HG03139 (cell line): ENCODE measurements at regions not wholly inside any gene's neighbourhood (a gene's known extent, or its start where the extent isn't known, plus 50 kb on each side); places are given as distances from the start of the nearest gene placed in this dataset.
A peak's percentile ranks its signal among the peaks of the same experiment; 100 is the strongest.

Experiments used
- ATAC-seq: cut with Tn5 transposase; IDR thresholded peaks from one replicate; pipeline ENCODE4 v1.9.1; 2021; ENCODE audit not compliant: unreplicated experiment

DNA sequence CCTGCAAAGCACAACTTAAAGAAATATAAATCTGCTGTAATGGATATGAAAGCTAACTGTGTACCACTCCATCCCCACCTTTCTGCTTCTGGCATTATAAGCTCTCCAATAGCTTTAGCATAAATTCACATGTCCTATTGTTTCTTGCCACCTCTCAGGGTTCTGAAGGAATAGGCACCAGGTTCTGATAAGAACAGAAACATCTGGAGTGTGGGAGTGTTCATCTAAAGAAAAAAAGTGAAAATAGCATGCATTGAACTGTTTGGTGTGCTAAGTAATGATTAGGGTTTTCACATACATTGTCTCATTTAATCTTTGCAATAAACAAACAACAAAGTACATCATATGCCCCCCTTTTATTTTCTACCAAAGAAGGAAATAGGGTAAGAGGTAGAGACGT, 72.3 kb downstream of the FAM76B start:
- no peak for ATAC-seq

DNA sequence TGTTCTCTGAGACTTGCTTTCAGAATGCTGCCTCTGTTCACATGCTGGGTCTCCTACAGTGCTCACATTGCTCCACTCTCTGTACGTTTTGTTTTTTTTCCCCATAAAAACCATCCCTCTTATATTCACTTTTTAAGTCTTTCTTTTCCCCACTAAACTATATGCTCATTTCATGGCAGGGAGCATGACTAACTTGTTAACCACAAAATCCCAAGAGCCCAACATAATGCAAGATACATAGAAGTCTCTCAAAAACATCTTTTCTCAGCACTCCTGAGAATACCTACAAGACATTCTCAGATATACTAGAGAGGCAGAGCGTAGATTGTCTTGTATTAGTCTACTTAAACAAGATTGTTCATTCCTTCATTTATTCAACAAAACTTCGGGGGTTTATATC, 73.3 kb downstream of the FAM76B start:
- peak; percentile 11 for ATAC-seq

DNA sequence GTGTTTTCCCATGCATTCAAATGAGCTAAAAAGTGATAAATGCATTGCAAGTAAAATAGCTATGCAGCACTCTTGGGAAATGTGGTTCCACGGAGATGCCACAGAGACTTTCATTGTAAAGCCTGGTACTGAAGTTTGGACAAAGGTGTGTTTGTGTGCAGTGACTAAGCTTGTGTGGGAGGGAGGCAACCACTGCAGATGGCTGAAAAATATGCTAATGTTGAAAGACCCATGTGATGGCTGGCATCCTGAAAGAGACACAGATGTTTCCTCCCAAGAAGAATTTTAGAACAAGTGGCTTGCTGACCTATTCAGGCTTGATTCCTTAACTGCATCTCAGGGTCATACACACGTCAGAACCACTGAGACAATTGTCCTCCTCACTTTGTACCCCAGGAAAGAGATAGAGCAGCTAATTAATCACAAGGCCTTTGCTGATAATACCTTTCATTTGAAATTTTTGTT, 73.8 kb downstream of the FAM76B start:
- peak; percentile 78 for ATAC-seq

GRCh38 chr11:95714843-95715776, 74.5 kb downstream of the FAM76B start:
- peak; percentile 27 for ATAC-seq

DNA sequence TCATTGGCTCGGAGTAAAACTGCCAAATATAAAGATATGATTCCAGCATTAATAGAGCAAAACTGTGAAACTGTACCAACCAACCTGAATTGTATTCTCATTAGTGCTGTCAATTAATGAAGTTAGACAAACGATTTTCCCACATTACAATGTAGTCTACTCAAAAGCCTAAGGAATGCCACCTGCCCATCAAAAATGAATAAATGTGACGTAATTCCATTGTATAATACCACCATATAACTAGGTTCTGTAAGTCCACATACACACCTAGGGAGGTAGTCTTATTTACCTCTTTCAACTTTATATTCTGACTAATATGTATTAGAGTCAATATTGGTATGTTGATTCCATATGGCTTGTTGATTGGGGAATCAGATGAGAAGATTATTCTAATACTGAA, 76.2 kb downstream of the FAM76B start:
- no peak for ATAC-seq

- ATAC-seq, result no peak
These were observed 77.7 kb downstream of the FAM76B start for GRCh38 chr11:95711945-95712221.

DNA sequence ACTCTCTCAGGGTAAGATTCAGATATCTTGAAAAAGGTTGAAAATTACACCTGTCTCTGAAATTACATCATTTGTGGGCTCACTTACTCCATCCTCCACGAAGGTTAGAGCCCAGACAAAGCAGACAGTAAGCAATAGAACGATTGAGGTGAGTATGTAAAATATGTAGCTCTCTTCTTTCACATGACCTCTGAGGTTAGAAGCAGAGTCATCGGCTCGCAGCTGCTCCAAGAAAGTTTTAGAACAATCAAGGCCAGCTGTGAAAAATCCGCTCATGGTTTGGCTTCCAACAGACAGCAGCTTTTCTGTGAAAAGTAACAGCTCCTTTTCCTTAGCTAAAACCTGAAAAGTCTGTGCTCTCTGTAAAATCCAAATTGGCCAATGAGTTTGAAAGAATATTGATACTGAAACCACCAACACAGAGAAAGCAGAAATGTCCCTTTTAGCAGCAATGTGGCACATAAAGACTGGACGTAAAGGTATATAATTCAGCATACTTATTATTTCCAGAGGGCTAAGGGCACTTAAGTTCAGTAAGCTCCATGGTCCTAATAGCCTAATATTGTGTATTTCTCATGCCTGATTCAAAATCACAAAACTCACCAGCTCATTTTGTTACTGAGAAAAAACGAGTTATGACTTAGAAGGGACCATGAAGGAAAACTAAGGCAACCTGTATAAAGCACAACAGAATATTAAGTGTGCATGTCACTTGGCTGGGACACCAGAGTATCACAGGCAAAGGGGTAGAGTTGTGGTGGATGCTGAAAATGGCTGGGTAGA, 78.2 kb downstream of the FAM76B start:
- no peak for ATAC-seq

GRCh38 chr11:95708681-95709080, 80.9 kb downstream of the FAM76B start:
- no peak for ATAC-seq

GRCh38 chr11:95706974-95707387, 82.6 kb downstream of the FAM76B start:
- no peak for ATAC-seq

- ATAC-seq, result peak; percentile 70
These were observed 84.0 kb downstream of the FAM76B start for GRCh38 chr11:95705485-95706124.

- ATAC-seq, result no peak
These were observed 84.7 kb downstream of the FAM76B start for GRCh38 chr11:95704865-95705264.

DNA sequence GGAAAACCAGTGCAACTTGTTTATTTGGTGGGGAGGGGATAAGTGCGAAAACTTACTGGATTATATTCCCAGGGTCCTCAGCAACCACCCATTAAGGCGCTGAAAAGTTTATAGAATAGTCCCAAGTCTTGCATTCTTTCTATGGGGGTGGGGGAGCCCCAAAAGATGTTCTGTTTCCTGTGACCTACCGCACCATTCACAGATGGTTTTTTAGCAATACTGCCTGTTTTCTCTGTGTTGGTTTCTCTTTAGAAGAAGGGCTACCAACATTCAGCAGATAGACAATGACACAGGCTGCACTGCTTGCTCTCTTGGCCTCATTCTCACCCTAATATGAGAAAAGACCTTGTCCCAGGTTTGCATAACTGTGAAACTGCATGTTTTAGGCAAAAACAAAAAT, 86.5 kb downstream of the FAM76B start:
- ATAC-seq, result no peak

DNA sequence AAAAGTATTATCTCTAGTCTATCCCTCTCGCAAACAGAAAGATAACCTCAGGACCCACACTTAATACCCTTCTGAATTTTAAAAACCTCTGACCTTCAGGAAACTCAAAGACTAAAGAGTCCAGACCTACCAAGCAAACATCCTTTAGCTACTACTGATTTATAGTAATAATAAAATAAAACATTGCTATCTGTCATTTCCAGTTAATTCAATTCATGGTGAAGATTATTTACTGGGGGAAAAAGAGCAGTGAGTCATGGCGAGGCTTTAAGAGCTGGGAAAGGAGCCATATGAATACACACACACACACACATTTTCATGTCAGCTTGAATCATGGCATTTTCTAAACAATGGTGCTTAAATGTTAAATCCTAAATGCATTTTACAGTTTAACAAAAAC, 87.1 kb downstream of the FAM76B start:
- ATAC-seq, result no peak

DNA sequence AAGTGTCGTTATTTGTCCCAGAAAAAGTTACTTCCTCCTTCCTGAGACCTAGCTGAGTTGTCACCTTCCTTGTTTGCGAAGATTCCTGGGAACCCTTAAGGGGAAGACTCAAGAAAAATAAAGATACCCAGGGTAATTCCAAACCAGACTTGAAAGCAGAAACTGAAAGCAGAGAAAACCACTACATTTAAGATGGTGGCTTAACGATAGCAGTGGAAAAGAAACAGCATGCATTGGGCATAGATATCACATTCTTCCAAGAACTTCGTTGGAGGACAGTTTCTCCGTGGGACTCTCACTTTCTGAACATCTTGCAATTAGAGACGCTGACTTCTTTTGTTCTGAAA, 89.1 kb downstream of the FAM76B start:
- no peak for ATAC-seq

- ATAC-seq, result no peak
These were observed 89.7 kb downstream of the FAM76B start for GRCh38 chr11:95699631-95700470.

DNA sequence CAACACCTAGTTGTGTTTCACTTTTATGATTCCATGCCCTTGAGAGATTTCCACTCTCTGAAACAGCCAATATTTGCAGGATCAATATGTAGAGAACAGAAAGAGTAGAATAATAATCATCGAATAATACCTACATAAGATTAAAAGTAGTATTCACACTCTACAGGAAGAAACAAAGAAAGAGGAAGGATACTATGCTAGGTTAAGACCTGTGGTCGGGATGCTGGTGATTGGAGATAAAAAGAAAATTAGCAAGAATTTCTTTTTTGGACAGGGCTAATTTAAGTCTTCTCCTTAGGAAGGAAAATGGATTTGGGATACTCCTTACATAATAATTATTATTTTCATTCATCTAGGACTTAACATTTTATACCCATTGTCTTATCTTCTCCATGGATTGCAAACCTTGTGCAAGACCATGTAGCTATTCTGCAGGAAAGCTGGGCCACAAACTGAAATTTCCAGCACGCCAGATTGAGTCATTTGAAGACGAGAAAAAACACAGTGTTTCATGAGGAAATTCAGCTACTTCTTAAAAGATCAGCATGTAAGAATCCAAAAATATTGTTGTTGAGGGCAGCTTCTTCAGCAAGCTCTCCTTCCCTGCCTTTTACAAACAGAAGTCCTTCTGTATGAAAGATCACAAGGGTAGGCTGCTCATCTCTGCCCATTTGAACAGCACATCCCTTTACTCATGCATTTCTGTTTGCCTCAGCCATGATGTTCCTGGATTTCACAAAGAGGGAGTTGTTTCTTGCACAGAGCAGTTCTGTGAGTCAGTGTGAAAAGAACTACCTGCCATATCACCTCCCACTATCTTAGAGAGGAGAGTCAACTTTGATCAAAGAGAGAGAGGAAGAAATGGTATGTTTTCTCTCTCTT, 90.7 kb downstream of the FAM76B start:
- ATAC-seq, result no peak

GRCh38 chr11:95697614-95698408, 91.8 kb downstream of the FAM76B start:
- ATAC-seq, result no peak

GRCh38 chr11:95695181-95695580, 94.4 kb downstream of the FAM76B start:
- no peak for ATAC-seq

DNA sequence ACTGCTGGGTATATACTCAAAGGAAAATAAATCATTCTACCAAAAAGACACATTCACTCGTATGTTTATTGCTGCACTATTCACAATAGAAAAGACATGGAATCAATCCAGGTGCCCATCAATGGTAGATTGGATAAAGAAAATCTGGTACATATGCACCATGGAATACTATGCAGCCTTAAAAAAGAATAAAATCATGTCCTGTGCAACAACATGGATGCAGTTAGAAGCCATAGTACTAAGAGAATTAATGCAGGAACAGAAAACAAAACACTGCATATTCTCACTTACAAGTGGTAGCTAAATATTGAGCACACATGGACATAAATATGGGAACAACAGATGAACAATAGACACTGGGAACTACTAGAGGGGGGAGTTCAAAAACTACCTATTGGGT, 96.3 kb downstream of the FAM76B start:
- ATAC-seq, result no peak
